ENCODE measurements at regions not wholly inside any gene's neighbourhood (a gene's known extent, or its start where the extent isn't known, plus 50 kb on each side); places are given as distances from the start of the nearest gene placed in this dataset.

DNA sequence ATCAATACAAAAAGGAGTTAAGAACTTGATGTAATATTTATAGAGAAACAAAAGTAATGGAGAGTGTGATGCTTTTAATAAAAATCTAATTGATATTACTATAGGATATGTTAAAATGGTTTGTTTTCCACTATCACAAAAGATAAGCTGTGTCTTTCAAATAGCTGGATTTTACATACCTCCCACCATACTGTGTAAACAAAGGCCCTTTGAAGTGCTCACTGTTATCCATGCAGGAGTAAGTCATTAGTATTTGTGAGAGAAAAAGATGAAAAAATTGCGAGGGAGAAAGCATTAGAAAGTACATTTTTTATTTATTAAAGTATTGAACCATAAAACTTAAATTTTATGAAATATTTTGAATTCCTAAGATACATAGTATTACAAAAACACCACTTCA is 733.0 kb downstream of the GRIK2 start:
- H3K9me3 Mint-ChIP-seq, result no peaks in the 10 kb centered on the region
- H3K27me3 Mint-ChIP-seq, result no peaks in the 10 kb centered on the region

DNA sequence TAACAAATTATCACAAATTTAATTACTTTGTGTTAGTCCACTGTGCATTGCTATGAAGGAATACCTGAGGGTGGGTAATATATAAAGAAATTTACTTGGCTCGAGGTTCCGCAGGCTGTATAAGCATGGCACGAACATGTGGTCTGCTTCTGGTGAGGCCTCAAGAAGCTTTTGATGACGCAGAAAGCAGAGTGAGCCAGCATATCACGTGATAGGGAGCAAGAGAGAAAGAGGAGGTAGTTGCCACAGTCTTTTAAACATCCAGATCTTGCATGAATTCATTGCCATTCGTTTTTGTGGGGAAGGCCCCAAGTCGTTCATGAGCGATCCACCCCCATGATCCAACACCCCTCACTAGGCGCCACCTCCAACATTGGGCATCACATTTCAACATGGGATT is 733.7 kb downstream of the GRIK2 start:
- H3K27ac Mint-ChIP-seq, result no peak overlapping the region
- H3K4me3 Mint-ChIP-seq, result no peak overlapping the region
- no peak for DNase-seq (ENCODE audit: extremely low spot score, unreplicated experiment)
- no peaks in the 10 kb centered on the region for H3K36me3 Mint-ChIP-seq
- H3K4me1 Mint-ChIP-seq (ENCODE audit: unreplicated experiment), result no peaks in the 10 kb centered on the region
- H3K27me3 Mint-ChIP-seq, result no peaks in the 10 kb centered on the region
- no peaks in the 10 kb centered on the region for H3K9me3 Mint-ChIP-seq
- TF ChIP-seq CTCF (conservative IDR thresholded peaks at IDR 0.05), result no peak

More for the DNA sequence above, 733.0 kb downstream of the GRIK2 start:
- TF ChIP-seq CTCF (conservative IDR thresholded peaks at IDR 0.05), result no peak
- Mint-ChIP-seq H3K36me3 (no peaks in the 10 kb centered on the region), H3K4me1 (ENCODE audit: unreplicated experiment) (no peaks in the 10 kb centered on the region), H3K4me3 (no peak overlapping the region), H3K27ac (no peak overlapping the region)
- no peak for DNase-seq (ENCODE audit: extremely low spot score, unreplicated experiment)

DNA sequence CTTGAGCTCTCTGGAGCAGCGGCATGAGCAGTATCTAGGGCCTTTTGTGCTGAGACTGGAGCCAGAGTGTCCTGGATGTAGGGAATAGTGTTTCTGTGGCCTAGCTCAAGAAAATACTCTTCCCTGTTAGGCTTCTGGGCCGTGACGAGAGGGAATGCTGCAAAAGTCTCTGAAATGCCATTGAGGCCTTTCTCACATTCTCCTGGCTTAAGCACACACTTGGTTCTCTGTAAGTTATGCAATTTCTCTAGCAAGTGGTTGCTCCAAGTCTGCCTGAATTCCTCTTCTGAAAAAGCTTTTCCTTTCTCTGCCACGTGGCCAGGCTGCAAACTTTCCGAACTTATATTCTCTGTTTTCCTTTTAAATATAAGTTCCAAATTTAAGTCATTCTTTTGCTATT is 744.4 kb downstream of the GRIK2 start:
- H3K9me3 Mint-ChIP-seq, result no peaks in the 10 kb centered on the region
- no peak for TF ChIP-seq CTCF (conservative IDR thresholded peaks at IDR 0.05)
- H3K27ac Mint-ChIP-seq, result no peak overlapping the region
- H3K36me3 Mint-ChIP-seq, result no peaks in the 10 kb centered on the region
- no peak for DNase-seq (ENCODE audit: extremely low spot score, unreplicated experiment)
- peaks cover 3% of the 10 kb centered on the region for H3K4me1 Mint-ChIP-seq (ENCODE audit: unreplicated experiment)
- no peaks in the 10 kb centered on the region for H3K27me3 Mint-ChIP-seq
- no peak overlapping the region for H3K4me3 Mint-ChIP-seq

GRCh38 chr6:102149191-102149590 is 755.7 kb downstream of the GRIK2 start:
- Mint-ChIP-seq H3K4me1 (ENCODE audit: unreplicated experiment) (no peaks in the 10 kb centered on the region), H3K36me3 (no peaks in the 10 kb centered on the region), H3K9me3 (no peaks in the 10 kb centered on the region), H3K27ac (no peak overlapping the region), H3K27me3 (no peaks in the 10 kb centered on the region), H3K4me3 (no peak overlapping the region)
- no peak for DNase-seq (ENCODE audit: extremely low spot score, unreplicated experiment)
- TF ChIP-seq CTCF (conservative IDR thresholded peaks at IDR 0.05), result no peak

- DNase-seq (ENCODE audit: extremely low spot score, unreplicated experiment), result no peak
- no peak for TF ChIP-seq CTCF (conservative IDR thresholded peaks at IDR 0.05)
- no peak overlapping the region for H3K27ac Mint-ChIP-seq
- H3K9me3 Mint-ChIP-seq, result no peaks in the 10 kb centered on the region
- H3K4me3 Mint-ChIP-seq, result no peak overlapping the region
- H3K27me3 Mint-ChIP-seq, result no peaks in the 10 kb centered on the region
- no peaks in the 10 kb centered on the region for H3K4me1 Mint-ChIP-seq (ENCODE audit: unreplicated experiment)
- no peaks in the 10 kb centered on the region for H3K36me3 Mint-ChIP-seq
These were observed 757.0 kb downstream of the GRIK2 start for GRCh38 chr6:102150549-102150948.

GRCh38 chr6:102154176-102154575 is 760.7 kb downstream of the GRIK2 start:
- no peak overlapping the region for H3K27ac Mint-ChIP-seq
- no peaks in the 10 kb centered on the region for H3K36me3 Mint-ChIP-seq
- H3K9me3 Mint-ChIP-seq, result no peaks in the 10 kb centered on the region
- no peak for DNase-seq (ENCODE audit: extremely low spot score, unreplicated experiment)
- no peak overlapping the region for H3K4me3 Mint-ChIP-seq
- H3K4me1 Mint-ChIP-seq (ENCODE audit: unreplicated experiment), result no peaks in the 10 kb centered on the region
- H3K27me3 Mint-ChIP-seq, result no peaks in the 10 kb centered on the region
- TF ChIP-seq CTCF (conservative IDR thresholded peaks at IDR 0.05), result no peak

All from type B pancreatic cell (in vitro differentiated cells).